ENCODE measurements at regions not wholly inside any gene's neighbourhood (a gene's known extent, or its start where the extent isn't known, plus 50 kb on each side); places are given as distances from the start of the nearest gene placed in this dataset.

GRCh38 chr1:195899762-195900352 is 708.4 kb downstream of the KCNT2 start:
- TF ChIP-seq CTCF (IDR thresholded peaks at IDR 0.05; ENCODE audit: insufficient read depth, low read length): no peak
- DNase-seq (ENCODE audit: low read depth): peak; percentile 20

GRCh38 chr1:195898924-195899323 is 709.3 kb downstream of the KCNT2 start:
- no peak for DNase-seq (ENCODE audit: low read depth)
- TF ChIP-seq CTCF (IDR thresholded peaks at IDR 0.05; ENCODE audit: insufficient read depth, low read length): no peak
- no peak overlapping the region for H3K4me3 ChIP-seq (ENCODE audit: low read depth, low read length)

More at GRCh38 chr1:195899762-195900352, 708.4 kb downstream of the KCNT2 start:
- H3K4me3 ChIP-seq (ENCODE audit: low read depth, low read length): no peak overlapping the region

GRCh38 chr1:195898373-195898772 is 709.9 kb downstream of the KCNT2 start:
- no peak for TF ChIP-seq CTCF (IDR thresholded peaks at IDR 0.05; ENCODE audit: insufficient read depth, low read length)
- no peak for DNase-seq (ENCODE audit: low read depth)
- H3K4me3 ChIP-seq (ENCODE audit: low read depth, low read length): no peak overlapping the region

GRCh38 chr1:195897076-195897475 is 711.2 kb downstream of the KCNT2 start:
- DNase-seq (ENCODE audit: low read depth): no peak
- TF ChIP-seq CTCF (IDR thresholded peaks at IDR 0.05; ENCODE audit: insufficient read depth, low read length): no peak
- H3K4me3 ChIP-seq (ENCODE audit: low read depth, low read length): no peak overlapping the region

- no peak for TF ChIP-seq CTCF (IDR thresholded peaks at IDR 0.05; ENCODE audit: insufficient read depth, low read length)
Measured at GRCh38 chr1:195894411-195894810, 713.8 kb downstream of the KCNT2 start.

GRCh38 chr1:195886000-195886399 is 722.2 kb downstream of the KCNT2 start:
- no peak for DNase-seq (ENCODE audit: low read depth)
- no peak for TF ChIP-seq CTCF (IDR thresholded peaks at IDR 0.05; ENCODE audit: insufficient read depth, low read length)
- no peak overlapping the region for H3K4me3 ChIP-seq (ENCODE audit: low read depth, low read length)

More at GRCh38 chr1:195894411-195894810, 713.8 kb downstream of the KCNT2 start:
- peak; percentile 3 for DNase-seq (ENCODE audit: low read depth)
- H3K4me3 ChIP-seq (ENCODE audit: low read depth, low read length): no peak overlapping the region

- TF ChIP-seq CTCF (IDR thresholded peaks at IDR 0.05; ENCODE audit: insufficient read depth, low read length): no peak
- no peak overlapping the region for H3K4me3 ChIP-seq (ENCODE audit: low read depth, low read length)
- DNase-seq (ENCODE audit: low read depth): no peak
Measured at GRCh38 chr1:195878478-195878877, 729.8 kb downstream of the KCNT2 start.
